Natural killer cell (primary cell): ENCODE measurements at regions not wholly inside any gene's neighbourhood (a gene's known extent, or its start where the extent isn't known, plus 50 kb on each side); places are given as distances from the start of the nearest gene placed in this dataset.

Experiments used
- ATAC-seq, 3 donors: fragments of 150-1000 bp in 2 of 3; fragments of 200-7000 bp in 1 of 3; cut with Tn5 transposase; 1 replicate in 1 of 3; 2 replicates in 2 of 3; pipeline ENCODE4 v1.10.0; 2021; ENCODE audit warnings: mild to moderate bottlenecking in 2 of 3, moderate library complexity in 2 of 3
- DNase-seq, 2 donors: peaks; one replicate each; pipeline versions ENCODE4 v3.0.0 to v3.0.0-alpha.2; 2013 to 2021; ENCODE audit warnings: mixed read lengths in 1 of 2
- H3K27ac ChIP-seq: one replicate; pipeline ENCODE4 v1.5.1; 2013; ENCODE audit warnings: mild to moderate bottlenecking, low read length
- H3K27me3 ChIP-seq: one replicate; pipeline ENCODE4 v1.6.1; 2013; ENCODE audit warnings: low read length; ENCODE audit not compliant: control insufficient read depth, insufficient read depth
- H3K36me3 ChIP-seq: one replicate; pipeline ENCODE4 v1.6.1; 2013; ENCODE audit warnings: low read length; ENCODE audit not compliant: control insufficient read depth, insufficient read depth
- H3K4me1 ChIP-seq: one replicate; pipeline ENCODE4 v1.6.1; 2013; ENCODE audit warnings: low read length; ENCODE audit not compliant: control insufficient read depth, insufficient read depth
- H3K4me3 ChIP-seq: one replicate; pipeline ENCODE4 v1.5.1; 2013; ENCODE audit warnings: low read length
- H3K9me3 ChIP-seq: one replicate; pipeline ENCODE4 v1.6.1; 2013; ENCODE audit warnings: low read length; ENCODE audit not compliant: control insufficient read depth, insufficient read depth
- H3K27ac Mint-ChIP-seq, 2 donors: one replicate each; pipeline ENCODE4 v1.8.0; 2022; ENCODE audit warnings: mild to moderate bottlenecking in 2 of 2, mixed read lengths in 2 of 2, moderate library complexity in 1 of 2
- H3K27me3 Mint-ChIP-seq, 2 donors: one replicate each; pipeline ENCODE4 v1.8.0; 2022; ENCODE audit warnings: low read depth in 2 of 2, mixed read lengths in 2 of 2
- H3K36me3 Mint-ChIP-seq: one replicate; pipeline ENCODE4 v1.8.0; 2022; ENCODE audit warnings: mixed read lengths
- H3K4me1 Mint-ChIP-seq, 2 donors: one replicate each; pipeline ENCODE4 v1.8.0; 2022; ENCODE audit warnings: mixed read lengths in 2 of 2
- H3K4me3 Mint-ChIP-seq: one replicate; pipeline ENCODE4 v1.8.0; 2022; ENCODE audit warnings: mild to moderate bottlenecking, moderate library complexity, mixed read lengths
- H3K9me3 Mint-ChIP-seq, 2 donors: one replicate each; pipeline ENCODE4 v1.8.0; 2022; ENCODE audit warnings: mixed read lengths in 2 of 2
- WGBS: methylation state at CpG from one replicate; pipeline ENCODE4 v1.1.7; 2013; ENCODE audit warnings: missing lambda C conversion rate; ENCODE audit not compliant: insufficient coverage; 5-methylcytosine and 5-hydroxymethylcytosine counted together
- intact Hi-C: fragments of 100-400 bp; cut with micrococcal nuclease; formaldehyde crosslinking; loops from one replicate; pipeline ENCODE4 v1.14.2; 2022
- TF ChIP-seq, protein P1 (sequence below): fragments of 200-600 bp; IDR thresholded peaks from one replicate; pipeline ENCODE4 v1.8.0; 2022; ENCODE audit warnings: antibody characterized with exemption

DNA sequence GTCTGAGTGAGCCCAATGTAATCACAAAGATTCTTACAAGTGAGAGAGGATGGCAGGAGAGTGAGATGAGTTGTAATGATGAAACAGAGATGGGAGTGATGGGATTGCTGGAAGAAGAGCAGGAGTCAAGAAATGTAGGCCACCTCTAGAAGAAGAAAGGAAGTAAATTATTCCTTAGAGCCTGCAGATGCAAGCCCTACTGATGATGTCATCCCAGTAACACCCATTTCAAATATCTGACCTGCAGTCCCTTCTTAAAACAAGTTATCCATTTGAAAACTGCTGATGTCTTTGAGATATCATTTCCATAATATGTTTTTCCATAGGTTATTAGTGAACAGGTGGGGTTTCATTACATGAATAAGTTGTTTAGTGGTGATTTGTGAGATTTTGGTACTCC, 888.0 kb upstream of the SLC39A10 start:
- TF ChIP-seq, protein P1, sequence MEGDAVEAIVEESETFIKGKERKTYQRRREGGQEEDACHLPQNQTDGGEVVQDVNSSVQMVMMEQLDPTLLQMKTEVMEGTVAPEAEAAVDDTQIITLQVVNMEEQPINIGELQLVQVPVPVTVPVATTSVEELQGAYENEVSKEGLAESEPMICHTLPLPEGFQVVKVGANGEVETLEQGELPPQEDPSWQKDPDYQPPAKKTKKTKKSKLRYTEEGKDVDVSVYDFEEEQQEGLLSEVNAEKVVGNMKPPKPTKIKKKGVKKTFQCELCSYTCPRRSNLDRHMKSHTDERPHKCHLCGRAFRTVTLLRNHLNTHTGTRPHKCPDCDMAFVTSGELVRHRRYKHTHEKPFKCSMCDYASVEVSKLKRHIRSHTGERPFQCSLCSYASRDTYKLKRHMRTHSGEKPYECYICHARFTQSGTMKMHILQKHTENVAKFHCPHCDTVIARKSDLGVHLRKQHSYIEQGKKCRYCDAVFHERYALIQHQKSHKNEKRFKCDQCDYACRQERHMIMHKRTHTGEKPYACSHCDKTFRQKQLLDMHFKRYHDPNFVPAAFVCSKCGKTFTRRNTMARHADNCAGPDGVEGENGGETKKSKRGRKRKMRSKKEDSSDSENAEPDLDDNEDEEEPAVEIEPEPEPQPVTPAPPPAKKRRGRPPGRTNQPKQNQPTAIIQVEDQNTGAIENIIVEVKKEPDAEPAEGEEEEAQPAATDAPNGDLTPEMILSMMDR, result no peak
- no peaks in the 10 kb centered on the region for H3K4me1 Mint-ChIP-seq
- no peaks in the 10 kb centered on the region for H3K9me3 ChIP-seq
- H3K27me3 Mint-ChIP-seq, result no peaks in the 10 kb centered on the region
- peaks cover 3 to 19% of the 10 kb centered on the region in 2 donors for H3K9me3 Mint-ChIP-seq
- intact Hi-C loops, result no loop called here
- no peaks in the 10 kb centered on the region for H3K36me3 ChIP-seq
- H3K27me3 ChIP-seq, result no peaks in the 10 kb centered on the region
- no peak for ATAC-seq
- no peaks in the 10 kb centered on the region for H3K4me1 ChIP-seq
- H3K36me3 Mint-ChIP-seq, result no peaks in the 10 kb centered on the region
- H3K27ac Mint-ChIP-seq, result no peak overlapping the region
- H3K27ac ChIP-seq, result no peak overlapping the region
- no peak overlapping the region for H3K4me3 ChIP-seq
- DNase-seq, result no peak
- H3K4me3 Mint-ChIP-seq, result no peak overlapping the region

DNA sequence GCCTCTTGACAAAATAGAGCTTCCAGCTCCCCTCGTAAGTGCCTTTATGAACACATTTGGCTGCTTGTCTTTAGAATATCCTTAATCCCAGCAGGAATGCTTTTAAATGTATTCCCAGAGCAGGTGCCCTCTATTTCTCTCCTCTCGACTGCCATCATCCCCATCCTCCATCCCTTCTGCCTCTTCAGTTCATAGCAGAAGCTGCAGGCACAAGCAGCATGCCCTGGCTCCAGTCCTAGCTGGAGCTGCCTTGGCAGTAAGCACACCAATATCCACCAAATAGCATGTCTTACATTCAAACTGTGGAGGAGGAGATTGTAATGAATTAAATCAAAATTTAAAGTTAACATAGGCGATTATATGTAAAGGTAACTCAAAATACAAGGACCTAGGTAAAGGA, 891.3 kb upstream of the SLC39A10 start:
- Mint-ChIP-seq H3K27ac (no peak overlapping the region), H3K27me3 (no peaks in the 10 kb centered on the region), H3K4me3 (no peak overlapping the region), H3K9me3 (peaks cover 5 to 18% of the 10 kb centered on the region in 2 donors), H3K36me3 (peaks cover 8% of the 10 kb centered on the region), H3K4me1 (no peaks in the 10 kb centered on the region)
- no peaks in the 10 kb centered on the region for H3K27me3 ChIP-seq
- intact Hi-C loops, result no loop called here
- WGBS, result 68% methylated on average over 3 of the region's 3 CpGs
- TF ChIP-seq, protein P1, result no peak
- ATAC-seq (no peak), DNase-seq (no peak)
- H3K4me3 ChIP-seq, result no peak overlapping the region
- no peaks in the 10 kb centered on the region for H3K36me3 ChIP-seq
- no peak overlapping the region for H3K27ac ChIP-seq
- no peaks in the 10 kb centered on the region for H3K9me3 ChIP-seq
- H3K4me1 ChIP-seq, result no peaks in the 10 kb centered on the region

DNA sequence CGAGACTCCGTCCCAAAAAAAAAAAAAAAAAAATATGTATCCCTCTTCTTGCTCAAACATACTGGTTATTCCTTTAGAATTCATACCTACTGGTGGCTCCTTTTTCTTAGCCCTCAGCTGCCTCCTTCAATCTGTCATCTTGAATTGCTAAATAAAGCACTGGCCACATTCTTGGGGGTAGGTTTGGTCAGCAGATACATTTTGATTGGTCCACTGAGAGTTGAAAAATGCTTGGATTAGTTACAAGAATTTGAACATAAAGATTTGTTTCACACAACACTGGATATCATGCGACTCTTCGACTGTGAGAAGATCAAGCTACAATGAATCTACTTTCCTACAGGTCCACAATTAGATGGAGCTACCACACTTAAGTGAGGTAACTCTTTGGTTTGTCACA, 906.1 kb upstream of the SLC39A10 start:
- H3K4me1 Mint-ChIP-seq, result no peaks in the 10 kb centered on the region
- H3K4me3 Mint-ChIP-seq, result no peak overlapping the region
- no peaks in the 10 kb centered on the region for H3K27me3 ChIP-seq
- DNase-seq (no peak), ATAC-seq (no peak)
- no peaks in the 10 kb centered on the region for H3K9me3 ChIP-seq
- no peaks in the 10 kb centered on the region for H3K4me1 ChIP-seq
- H3K36me3 Mint-ChIP-seq, result no peaks in the 10 kb centered on the region
- intact Hi-C loops, result no loop called here
- H3K27me3 Mint-ChIP-seq, result no peaks in the 10 kb centered on the region
- TF ChIP-seq, protein P1, result no peak
- no peak overlapping the region for H3K4me3 ChIP-seq
- H3K27ac ChIP-seq, result no peak overlapping the region
- H3K36me3 ChIP-seq, result no peaks in the 10 kb centered on the region
- WGBS, result 100% methylated on average over 2 of the region's 4 CpGs
- H3K27ac Mint-ChIP-seq, result no peak overlapping the region
- peaks cover 5 to 10% of the 10 kb centered on the region in 2 donors for H3K9me3 Mint-ChIP-seq

DNA sequence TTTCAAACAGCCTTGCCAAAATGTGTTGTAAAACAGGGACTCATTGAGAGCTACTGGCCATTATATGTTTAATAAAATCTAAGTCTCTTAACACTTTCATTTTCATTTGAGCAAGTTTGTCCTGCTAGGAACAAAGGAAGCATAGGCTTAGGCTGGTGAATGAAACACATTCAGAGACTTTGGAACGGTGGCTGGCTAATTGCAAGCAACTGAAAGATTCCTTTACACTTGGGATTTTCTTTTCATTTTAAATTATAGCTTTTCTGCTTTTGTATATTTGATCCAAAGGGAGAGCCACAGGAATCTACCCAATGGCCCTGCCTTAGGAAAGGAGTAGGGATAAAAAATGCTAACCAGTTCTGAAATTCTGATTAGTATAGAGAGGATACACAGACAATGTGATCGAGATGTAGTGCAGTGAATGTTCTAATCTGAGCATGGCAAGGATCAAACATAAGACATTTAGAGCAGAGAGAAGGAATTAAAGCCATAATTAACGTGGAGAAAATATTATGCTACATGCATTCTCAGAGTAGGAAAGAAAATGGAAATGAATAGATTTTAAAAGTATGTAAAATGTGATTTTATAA, 911.4 kb upstream of the SLC39A10 start:
- intact Hi-C loops, result no loop called here
- Histone ChIP-seq H3K4me1 (no peaks in the 10 kb centered on the region), H3K9me3 (no peaks in the 10 kb centered on the region), H3K27ac (no peak overlapping the region), H3K4me3 (no peak overlapping the region), H3K36me3 (no peaks in the 10 kb centered on the region), H3K27me3 (no peaks in the 10 kb centered on the region)
- no peak for ATAC-seq
- no peak overlapping the region for H3K27ac Mint-ChIP-seq
- no peak for DNase-seq
- no peaks in the 10 kb centered on the region for H3K4me1 Mint-ChIP-seq
- peaks cover 9 to 12% of the 10 kb centered on the region in 2 donors for H3K9me3 Mint-ChIP-seq
- 72% methylated on average over 3 of the region's 3 CpGs for WGBS
- no peak overlapping the region for H3K4me3 Mint-ChIP-seq
- no peaks in the 10 kb centered on the region for H3K27me3 Mint-ChIP-seq
- H3K36me3 Mint-ChIP-seq, result no peaks in the 10 kb centered on the region
- TF ChIP-seq, protein P1, result no peak
